ENCODE measurements at regions not wholly inside any gene's neighbourhood (a gene's known extent, or its start where the extent isn't known, plus 50 kb on each side); places are given as distances from the start of the nearest gene placed in this dataset.

GRCh38 chr9:84057662-84058061 is 77.1 kb downstream of the RMI1 start:
- no peak for TF ChIP-seq CTCF (conservative IDR thresholded peaks at IDR 0.05; ENCODE audit: low read depth in 2 of 2)
- TF ChIP-seq JUNB (IDR thresholded peaks at IDR 0.05; ENCODE audit: unreplicated experiment) = no peak
- TF ChIP-seq EZH2 (IDR thresholded peaks at IDR 0.05; ENCODE audit: low read depth, unreplicated experiment) = no peak

Data from GM23338 (cell line).